HCT116 (cell line): ENCODE measurements at regions not wholly inside any gene's neighbourhood (a gene's known extent, or its start where the extent isn't known, plus 50 kb on each side); places are given as distances from the start of the nearest gene placed in this dataset.

Experiments
- ATAC-seq: fragments of 200-7000 bp; cut with Tn5 transposase; 2 replicates; pipeline ENCODE4 v1.9.1; 2020; ENCODE audit warnings: mild to moderate bottlenecking, moderate library complexity
- BruUV-seq: library from RNA; stranded (reverse); fragments of 400-500 nt; replicated peaks from 2 replicates; lab custom pipeline; 2021; lab: Mats Ljungman, UMichigan
- CTCF ChIA-PET: fragments of 300-600 bp; sonication (Branson Sonifier 250); formaldehyde crosslinking; loops from one replicate; lab custom pipeline; 2021; ENCODE audit warnings: antibody characterized with exemption; lab: Charles Lee
- POLR2A ChIA-PET: fragments of 300-600, 350-600 bp; sonication (Branson Sonifier 250); formaldehyde crosslinking; loops from one replicate; lab custom pipeline; 2021; ENCODE audit warnings: antibody characterized with exemption; lab: Charles Lee
- RAD21 ChIA-PET, 2 experiments: fragments of 300-600 bp; sonication (Branson Sonifier 250); formaldehyde crosslinking; loops; one replicate each; lab custom pipeline; 2023; ENCODE audit warnings: low total read pairs in 2 of 2; ENCODE audit not compliant: uncharacterized antibody in 2 of 2, unreplicated experiment in 2 of 2, low non-redundant PET in 1 of 2; lab: Charles Lee
- DNase-seq: peaks from one replicate; pipeline ENCODE4 v3.0.0-alpha.2; 2010; ENCODE audit warnings: low read depth, low spot score
- H2AFZ ChIP-seq: fragments of 200-600 bp; shearing (Covaris generic), sonication (generic); 2 replicates; pipeline ENCODE4 v1.6.1; 2017; ENCODE audit warnings: low read depth, mixed run types, mixed read lengths, antibody characterized with exemption, low read length; ENCODE audit not compliant: poor library complexity, severe bottlenecking
- H3K27ac ChIP-seq: 2 replicates; pipeline ENCODE4 v1.5.1; 2012; ENCODE audit warnings: low read depth, low read length
- H3K27me3 ChIP-seq: fragments of 200-600 bp; sonication (generic); 2 replicates; pipeline ENCODE4 v1.6.1; 2016; ENCODE audit warnings: mixed run types, low read length, mixed read lengths; ENCODE audit not compliant: insufficient read depth
- H3K36me3 ChIP-seq, 2 experiments: fragments of 200-500 bp in 1 of 2; fragments of 200-600 bp in 1 of 2; sonication (Bioruptor generic) in 1 of 2; sonication (generic) in 1 of 2; 2 replicates each; pipeline versions ENCODE4 v1.5.1 to v1.6.1; 2014 to 2016; ENCODE audit warnings: low read length in 2 of 2, inconsistent platforms in 1 of 2, mixed read lengths in 1 of 2, mixed run types in 1 of 2; ENCODE audit not compliant: insufficient read depth in 2 of 2, control insufficient read depth in 1 of 2
- H3K4me1 ChIP-seq, 2 experiments: fragments of 200-600 bp in 1 of 2; sonication (generic) in 1 of 2; 2 replicates each; pipeline versions ENCODE4 v1.5.1 to v1.6.1; 2012 to 2017; ENCODE audit warnings: low read length in 2 of 2, inconsistent platforms in 1 of 2, mild to moderate bottlenecking in 1 of 2, mixed read lengths in 1 of 2, mixed run types in 1 of 2, moderate library complexity in 1 of 2; ENCODE audit not compliant: insufficient read depth in 2 of 2, control insufficient read depth in 1 of 2
- H3K4me2 ChIP-seq: fragments of 200-600 bp; sonication (generic); 2 replicates; pipeline ENCODE4 v1.6.1; 2017; ENCODE audit warnings: mixed run types, low read length, mixed read lengths
- H3K4me3 ChIP-seq, 2 experiments: fragments of 200-600 bp in 1 of 2; sonication (generic) in 1 of 2; replicated peaks in 1 of 2; 2 replicates each; pipeline ENCODE4 v1.5.1; 2011 to 2016; ENCODE audit warnings: low read length in 2 of 2, control low read depth in 1 of 2, low read depth in 1 of 2, mild to moderate bottlenecking in 1 of 2, mixed read lengths in 1 of 2, mixed run types in 1 of 2
- H3K79me2 ChIP-seq: fragments of 200-600 bp; sonication (generic); 2 replicates; pipeline ENCODE4 v1.6.1; 2017; ENCODE audit warnings: mild to moderate bottlenecking, mixed run types, low read length, moderate library complexity, mixed read lengths; ENCODE audit not compliant: insufficient read depth
- H3K9ac ChIP-seq: fragments of 200-600 bp; sonication (generic); 2 replicates; pipeline ENCODE4 v1.6.1; 2016; ENCODE audit warnings: low read length, mixed read lengths
- H3K9me2 ChIP-seq: fragments of 200-600 bp; sonication (generic), shearing (Covaris generic); 2 replicates; pipeline ENCODE4 v1.6.1; 2017; ENCODE audit warnings: mixed run types, mild to moderate bottlenecking, moderate library complexity; ENCODE audit not compliant: insufficient read depth
- H3K9me3 ChIP-seq, 2 experiments: fragments of 200-500 bp in 1 of 2; fragments of 200-600 bp in 1 of 2; sonication (Bioruptor generic) in 1 of 2; sonication (generic) in 1 of 2; 2 replicates each; pipeline ENCODE4 v1.6.1; 2014 to 2017; ENCODE audit warnings: low read length in 2 of 2, mixed read lengths in 2 of 2, inconsistent platforms in 1 of 2, low read depth in 1 of 2, mild to moderate bottlenecking in 1 of 2, mixed run types in 1 of 2, moderate library complexity in 1 of 2; ENCODE audit not compliant: control insufficient read depth in 1 of 2, insufficient read depth in 1 of 2
- H4K20me1 ChIP-seq: fragments of 200-600 bp; sonication (generic), shearing (Covaris generic); 2 replicates; pipeline ENCODE4 v1.6.1; 2017; ENCODE audit warnings: mixed run types, mild to moderate bottlenecking, moderate library complexity; ENCODE audit not compliant: insufficient read depth
- ATF3 ChIP-seq: IDR thresholded peaks from 2 replicates; pipeline ENCODE4 v1.6.1; 2012
- CBX3 ChIP-seq: IDR thresholded peaks from 2 replicates; pipeline ENCODE4 v1.6.1; 2012; ENCODE audit warnings: low read depth
- EZH2phosphoT487 ChIP-seq: fragments of 200-600 bp; IDR thresholded peaks from 2 replicates; pipeline ENCODE4 v1.6.1; 2018; ENCODE audit warnings: antibody characterized with exemption, borderline replicate concordance
- JUND ChIP-seq: IDR thresholded peaks from 2 replicates; pipeline ENCODE4 v1.6.1; 2012
- REST ChIP-seq: IDR thresholded peaks from 2 replicates; pipeline ENCODE4 v1.6.1; 2012; ENCODE audit warnings: low read depth
- TCF7L2 ChIP-seq: IDR thresholded peaks from 2 replicates; pipeline ENCODE4 v1.7.0; 2011; ENCODE audit warnings: borderline replicate concordance, inconsistent platforms; ENCODE audit not compliant: insufficient read depth, insufficient read length; ENCODE audit errors: extremely low read depth
- YY1 ChIP-seq: IDR thresholded peaks from 2 replicates; pipeline ENCODE4 v1.6.1; 2011; ENCODE audit warnings: low read length, low read depth, moderate library complexity, mild to moderate bottlenecking; ENCODE audit not compliant: insufficient replicate concordance; ENCODE audit errors: extremely low read depth
- intact Hi-C: fragments of 100-400 bp; cut with micrococcal nuclease; formaldehyde crosslinking; loops from 2 replicates; pipeline ENCODE4 v1.10.0; 2022

- Histone ChIP-seq H3K9ac (no peak overlapping the region), H3K9me3 (peaks cover 15 to 34% of the 10 kb centered on the region in 2 experiments; a peak in 3 of 4 replicates), H3K4me2 (no peak overlapping the region), H3K27me3 (no peaks in the 10 kb centered on the region), H3K79me2 (no peaks in the 10 kb centered on the region), H3K4me3 (no peak overlapping the region), H3K4me1 (no peaks in the 10 kb centered on the region), H3K27ac (no peak overlapping the region), H4K20me1 (no peaks in the 10 kb centered on the region), H3K36me3 (no peaks in the 10 kb centered on the region), H2AFZ (no peak overlapping the region), H3K9me2 (no peaks in the 10 kb centered on the region)
- intact Hi-C loops: no loop called here
- ATAC-seq (no peak), DNase-seq (no peak)
- TF ChIP-seq TCF7L2 (no peak), ATF3 (no peak), CBX3 (no peak), EZH2phosphoT487 (no peak), JUND (no peak)
- POLR2A ChIA-PET: no interaction called here
- CTCF ChIA-PET: no interaction called here
- no TSS peak for BruUV-seq
- RAD21 ChIA-PET: no interaction called here
These were observed 529.4 kb upstream of the CXADR start for GRCh38 chr21:16983420-16983819.

- CTCF ChIA-PET: no interaction called here
These were observed 520.4 kb upstream of the CXADR start for GRCh38 chr21:16992448-16992847.

More at GRCh38 chr21:16992448-16992847, 520.4 kb upstream of the CXADR start:
- Histone ChIP-seq H4K20me1 (no peaks in the 10 kb centered on the region), H3K36me3 (no peaks in the 10 kb centered on the region), H3K79me2 (no peaks in the 10 kb centered on the region), H3K27ac (no peak overlapping the region), H2AFZ (no peak overlapping the region), H3K4me1 (no peaks in the 10 kb centered on the region), H3K9me3 (peaks cover 6 to 26% of the 10 kb centered on the region in 2 experiments; a peak in 2 of 4 replicates), H3K9ac (no peak overlapping the region), H3K9me2 (no peaks in the 10 kb centered on the region), H3K27me3 (no peaks in the 10 kb centered on the region), H3K4me2 (no peak overlapping the region), H3K4me3 (no peak overlapping the region)
- no TSS peak for BruUV-seq
- no peak for TF ChIP-seq REST
- TF ChIP-seq YY1: no peak
- ChIA-PET RAD21 (no interaction called here), POLR2A (no interaction called here)
- DNase-seq: no peak
- intact Hi-C loops: no loop called here
- ATAC-seq: no peak
